OCI-LY7 (cell line): ENCODE measurements at regions not wholly inside any gene's neighbourhood (a gene's known extent, or its start where the extent isn't known, plus 50 kb on each side); places are given as distances from the start of the nearest gene placed in this dataset.

Experiments used
- BruUV-seq: library from RNA; stranded (reverse); fragments of 400-500 nt; replicated peaks from 2 replicates; lab custom pipeline; 2021; lab: Mats Ljungman, UMichigan
- CTCF ChIA-PET: fragments of 300-600 bp; sonication (Branson Sonifier 250); formaldehyde crosslinking; loops from one replicate; lab custom pipeline; 2022; ENCODE audit warnings: antibody characterized with exemption; ENCODE audit not compliant: unreplicated experiment; lab: Charles Lee
- POLR2A ChIA-PET: fragments of 300-600 bp; sonication (Branson Sonifier 250); formaldehyde crosslinking; loops from one replicate; lab custom pipeline; 2022; ENCODE audit warnings: antibody characterized with exemption; lab: Charles Lee
- DNase-seq: peaks from one replicate; pipeline ENCODE4 v3.0.0-alpha.2; 2015; ENCODE audit warnings: low spot score
- H2AFZ ChIP-seq: fragments of 200-600 bp; sonication (generic), shearing (Covaris generic); 2 replicates; pipeline ENCODE4 v1.6.1; 2014; ENCODE audit warnings: mild to moderate bottlenecking, antibody characterized with exemption, low read length, moderate library complexity
- H3K27ac ChIP-seq: fragments of 200-600 bp; sonication (generic); 2 replicates; pipeline ENCODE4 v1.5.1; 2014; ENCODE audit warnings: mixed run types, low read depth, mild to moderate bottlenecking, moderate library complexity, low read length, inconsistent platforms; ENCODE audit not compliant: poor library complexity, severe bottlenecking
- H3K36me3 ChIP-seq: fragments of 200-600 bp; sonication (generic); 2 replicates; pipeline ENCODE4 v1.6.1; 2014; ENCODE audit warnings: mild to moderate bottlenecking, antibody characterized with exemption, low read length, moderate library complexity, mixed read lengths; ENCODE audit not compliant: insufficient read depth
- H3K4me1 ChIP-seq: fragments of 200-600 bp; sonication (generic); 2 replicates; pipeline ENCODE4 v1.5.1; 2014; ENCODE audit warnings: mild to moderate bottlenecking, low read length; ENCODE audit not compliant: insufficient read depth, poor library complexity, severe bottlenecking
- H3K4me2 ChIP-seq: fragments of 200-600 bp; sonication (generic); 2 replicates; pipeline ENCODE4 v1.6.1; 2014; ENCODE audit warnings: mild to moderate bottlenecking, low read length
- H3K4me3 ChIP-seq: fragments of 200-600 bp; sonication (generic); 2 replicates; pipeline ENCODE4 v1.5.1; 2014; ENCODE audit warnings: mild to moderate bottlenecking, low read depth, low read length; ENCODE audit not compliant: poor library complexity, severe bottlenecking
- H3K79me2 ChIP-seq: fragments of 200-600 bp; sonication (generic); 2 replicates; pipeline ENCODE4 v1.6.1; 2016; ENCODE audit warnings: low read depth, mild to moderate bottlenecking, low read length, moderate library complexity, mixed read lengths; ENCODE audit not compliant: insufficient read depth
- H3K9me2 ChIP-seq: fragments of 200-600 bp; sonication (generic); 2 replicates; pipeline ENCODE4 v1.6.1; 2016; ENCODE audit warnings: mild to moderate bottlenecking, low read length, mixed read lengths; ENCODE audit not compliant: insufficient read depth
- H3K9me3 ChIP-seq: fragments of 200-600 bp; sonication (generic); 2 replicates; pipeline ENCODE4 v1.6.1; 2014; ENCODE audit warnings: mild to moderate bottlenecking, mixed run types, low read length, mixed read lengths
- H4K20me1 ChIP-seq: fragments of 200-600 bp; sonication (generic); 2 replicates; pipeline ENCODE4 v1.6.1; 2014; ENCODE audit warnings: mild to moderate bottlenecking, antibody characterized with exemption, low read length, moderate library complexity, mixed read lengths; ENCODE audit not compliant: insufficient read depth
- CTCF ChIP-seq: fragments of 200-600 bp; sonication (generic); conservative IDR thresholded peaks from 2 replicates; pipeline ENCODE4 v1.5.1; 2014; ENCODE audit warnings: mild to moderate bottlenecking, antibody characterized with exemption, low read length, moderate library complexity, mixed read lengths
- EZH2phosphoT487 ChIP-seq: fragments of 200-600 bp; sonication (generic); IDR thresholded peaks from 2 replicates; pipeline ENCODE4 v1.6.1; 2018; ENCODE audit warnings: low read depth, borderline replicate concordance, mild to moderate bottlenecking, mixed run types, antibody characterized with exemption, low read length, moderate library complexity, mixed read lengths
- intact Hi-C: fragments of 100-400 bp; cut with micrococcal nuclease; formaldehyde crosslinking; loops from one replicate; pipeline ENCODE4 v1.10.0; 2022; ENCODE audit not compliant: unreplicated experiment

- H3K36me3 ChIP-seq, result no peaks in the 10 kb centered on the region
- no peaks in the 10 kb centered on the region for H4K20me1 ChIP-seq
- ChIA-PET CTCF (no interaction called here), POLR2A (no interaction called here)
- no peaks in the 10 kb centered on the region for H3K9me2 ChIP-seq
- H3K79me2 ChIP-seq, result no peaks in the 10 kb centered on the region
- H3K4me3 ChIP-seq, result no peak overlapping the region
- no peaks in the 10 kb centered on the region for H3K4me1 ChIP-seq
- BruUV-seq, result no TSS peak
- TF ChIP-seq CTCF, result no peak
- intact Hi-C loops, result no loop called here
- no peaks in the 10 kb centered on the region for H3K9me3 ChIP-seq
- H2AFZ ChIP-seq, result no peak overlapping the region
- H3K4me2 ChIP-seq, result no peak overlapping the region
- DNase-seq, result no peak
- H3K27ac ChIP-seq, result no peak overlapping the region
Observed at GRCh38 chr17:77592106-77592865, 366.2 kb upstream of the TNRC6C start.

DNA sequence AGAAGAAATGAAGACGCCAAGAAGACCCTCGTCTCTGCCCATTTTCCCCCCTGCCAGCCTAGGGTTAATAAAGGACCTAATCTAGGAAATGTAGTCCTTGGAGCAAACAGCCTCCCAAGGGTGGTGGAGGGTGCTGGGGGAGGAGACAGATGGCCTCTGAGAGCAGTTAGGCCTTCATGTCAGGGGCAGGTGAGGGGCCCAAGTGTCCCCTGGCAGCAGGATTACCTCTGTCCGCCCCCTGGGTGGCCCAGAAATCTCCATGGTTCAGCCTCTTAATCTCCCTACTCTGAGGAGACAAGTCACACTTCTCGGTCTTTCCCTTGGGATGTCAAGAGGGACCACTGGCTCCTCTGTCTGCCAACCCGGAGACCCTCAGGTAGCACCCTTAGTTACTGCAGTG, 365.4 kb upstream of the TNRC6C start:
- Histone ChIP-seq H3K79me2 (no peaks in the 10 kb centered on the region), H3K36me3 (no peaks in the 10 kb centered on the region), H3K4me3 (no peak overlapping the region), H3K9me2 (no peaks in the 10 kb centered on the region), H3K27ac (no peak overlapping the region), H2AFZ (no peak overlapping the region), H3K9me3 (no peaks in the 10 kb centered on the region), H4K20me1 (no peaks in the 10 kb centered on the region), H3K4me1 (no peaks in the 10 kb centered on the region), H3K4me2 (no peak overlapping the region)
- BruUV-seq, result no TSS peak
- DNase-seq, result no peak
- ChIA-PET CTCF (no interaction called here), POLR2A (interaction anchor here (0.6 kb wide), 1 partner anchor 801 kb away, joined by 6 read pairs; no protein-coding TSS in a partner anchor)
- TF ChIP-seq EZH2phosphoT487, result no peak
- no peak for TF ChIP-seq CTCF
- intact Hi-C loops, result no loop called here

GRCh38 chr17:77594416-77595209, 363.9 kb upstream of the TNRC6C start:
- no peak overlapping the region for H3K4me2 ChIP-seq
- no TSS peak for BruUV-seq
- no peak for TF ChIP-seq EZH2phosphoT487
- no peak for TF ChIP-seq CTCF
- H3K36me3 ChIP-seq, result no peaks in the 10 kb centered on the region
- no peaks in the 10 kb centered on the region for H3K9me3 ChIP-seq
- H2AFZ ChIP-seq, result no peak overlapping the region
- POLR2A ChIA-PET, result no interaction called here
- H3K27ac ChIP-seq, result no peak overlapping the region
- H3K9me2 ChIP-seq, result no peaks in the 10 kb centered on the region
- intact Hi-C loops, result no loop called here
- DNase-seq, result no peak
- CTCF ChIA-PET, result no interaction called here
- no peaks in the 10 kb centered on the region for H3K79me2 ChIP-seq
- H3K4me3 ChIP-seq, result no peak overlapping the region
- H4K20me1 ChIP-seq, result no peaks in the 10 kb centered on the region
- H3K4me1 ChIP-seq, result no peaks in the 10 kb centered on the region
